GM19397 (cell line): ENCODE measurements at regions not wholly inside any gene's neighbourhood (a gene's known extent, or its start where the extent isn't known, plus 50 kb on each side); places are given as distances from the start of the nearest gene placed in this dataset.

Source experiments
- ATAC-seq: cut with Tn5 transposase; IDR thresholded peaks from one replicate; pipeline ENCODE4 v1.9.1; 2021; ENCODE audit warnings: mild to moderate bottlenecking, moderate library complexity; ENCODE audit not compliant: unreplicated experiment

DNA sequence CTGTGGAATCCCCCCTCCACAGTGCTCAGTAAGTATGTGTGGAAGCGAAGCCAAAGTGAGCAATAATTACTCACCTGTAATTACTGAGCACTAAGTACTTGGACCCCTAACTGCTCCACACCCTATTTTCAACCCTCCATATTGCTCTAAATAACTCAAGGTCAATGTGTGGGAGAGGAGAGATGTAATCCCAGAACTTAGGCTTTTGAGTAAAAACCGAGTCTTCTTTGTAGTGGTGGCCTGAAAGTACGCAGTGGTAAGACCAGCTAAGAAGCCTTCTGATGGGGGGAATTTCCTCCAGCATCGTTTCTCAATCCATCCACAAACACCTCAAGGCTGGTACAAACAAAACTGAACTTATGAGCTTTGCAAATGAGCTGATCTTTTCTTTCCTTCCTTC is 551.6 kb downstream of the ZEB2 start:
- no peak for ATAC-seq

DNA sequence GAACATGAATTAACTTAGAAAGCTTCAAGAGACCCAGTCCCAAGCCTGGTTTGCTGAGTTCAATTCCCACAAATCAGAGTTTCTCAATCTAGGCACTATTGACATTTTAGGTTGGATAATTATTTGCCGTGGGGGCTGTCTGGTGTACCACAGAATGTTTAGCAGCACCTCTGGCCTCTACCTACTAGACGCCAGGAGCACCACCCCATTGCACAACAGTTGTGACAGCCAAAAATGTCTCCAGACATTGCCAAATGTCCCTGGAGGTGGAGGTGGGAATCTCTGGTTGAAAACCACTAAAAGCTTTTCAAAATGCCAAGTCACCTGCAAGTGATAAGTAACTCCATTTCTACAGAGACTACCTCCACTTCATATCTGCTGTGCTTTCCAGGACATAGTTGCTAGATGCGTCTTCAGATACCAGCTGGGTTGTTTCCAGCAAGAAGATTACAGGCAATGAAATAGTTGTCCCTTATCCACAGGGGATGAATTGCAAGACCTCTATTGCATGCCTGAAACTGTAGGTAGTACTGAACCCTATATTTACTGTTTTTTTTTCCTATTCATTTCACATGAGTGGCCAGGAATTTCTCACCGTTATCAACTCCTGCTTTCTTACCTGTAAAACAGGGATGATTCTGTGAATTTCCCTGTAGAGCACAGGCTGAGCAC is 554.3 kb downstream of the ZEB2 start:
- ATAC-seq, result no peak

DNA sequence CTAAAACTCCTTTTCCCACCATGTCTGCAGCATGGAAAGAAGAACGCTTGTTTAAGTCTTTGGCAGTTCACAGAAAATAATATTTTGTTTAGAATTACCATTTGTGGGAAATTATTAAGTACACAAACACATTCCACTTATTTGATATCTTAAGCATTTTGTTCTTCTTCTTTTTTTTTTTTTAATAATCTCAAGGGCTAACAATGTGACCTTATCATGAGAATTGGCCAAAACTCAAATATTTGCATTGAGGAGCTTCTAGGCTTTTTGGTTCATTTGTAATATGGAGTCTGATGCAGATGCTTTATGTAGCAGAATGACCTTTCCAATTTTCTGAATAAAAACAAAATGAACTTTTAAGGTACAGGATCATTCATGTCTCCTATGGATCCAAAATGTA is 555.0 kb downstream of the ZEB2 start:
- ATAC-seq, result no peak

DNA sequence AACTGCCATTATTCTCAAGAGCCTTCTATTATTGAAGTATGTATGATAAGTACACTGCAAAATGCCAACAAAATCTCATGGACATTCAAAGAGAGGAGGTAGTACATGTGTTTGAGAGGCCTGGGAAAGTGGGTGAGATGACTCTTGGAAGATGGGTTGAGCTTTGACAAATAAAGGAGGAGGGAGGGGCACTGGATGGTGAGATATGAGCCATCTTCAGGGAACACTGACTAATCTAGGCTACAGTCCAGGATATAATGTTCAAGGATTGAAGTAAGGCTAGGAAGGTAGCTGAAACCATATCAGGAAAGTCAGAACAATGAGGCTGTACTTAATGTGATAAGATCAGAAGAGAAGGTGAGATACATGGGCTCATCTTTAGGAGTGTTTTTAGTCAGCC is 559.7 kb downstream of the ZEB2 start:
- no peak for ATAC-seq

DNA sequence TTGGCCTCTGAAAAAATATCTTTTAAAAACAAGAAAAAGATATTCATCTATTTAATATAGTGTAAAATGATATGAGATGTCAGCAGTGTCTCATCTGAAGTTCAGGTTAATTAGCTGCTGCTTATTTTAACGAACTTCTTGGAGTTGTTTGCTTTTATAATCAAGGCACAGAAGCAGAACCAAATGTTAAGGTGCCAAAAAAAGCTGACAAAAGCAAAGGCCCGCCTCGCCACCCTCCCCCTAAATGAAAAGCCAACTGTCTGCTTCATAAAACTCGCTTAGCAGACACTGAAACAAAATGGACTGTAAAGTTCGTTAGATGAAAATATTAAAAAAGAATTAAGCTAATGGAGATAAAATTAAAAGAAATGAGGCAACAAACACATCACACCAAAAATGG is 562.6 kb downstream of the ZEB2 start:
- no peak for ATAC-seq

DNA sequence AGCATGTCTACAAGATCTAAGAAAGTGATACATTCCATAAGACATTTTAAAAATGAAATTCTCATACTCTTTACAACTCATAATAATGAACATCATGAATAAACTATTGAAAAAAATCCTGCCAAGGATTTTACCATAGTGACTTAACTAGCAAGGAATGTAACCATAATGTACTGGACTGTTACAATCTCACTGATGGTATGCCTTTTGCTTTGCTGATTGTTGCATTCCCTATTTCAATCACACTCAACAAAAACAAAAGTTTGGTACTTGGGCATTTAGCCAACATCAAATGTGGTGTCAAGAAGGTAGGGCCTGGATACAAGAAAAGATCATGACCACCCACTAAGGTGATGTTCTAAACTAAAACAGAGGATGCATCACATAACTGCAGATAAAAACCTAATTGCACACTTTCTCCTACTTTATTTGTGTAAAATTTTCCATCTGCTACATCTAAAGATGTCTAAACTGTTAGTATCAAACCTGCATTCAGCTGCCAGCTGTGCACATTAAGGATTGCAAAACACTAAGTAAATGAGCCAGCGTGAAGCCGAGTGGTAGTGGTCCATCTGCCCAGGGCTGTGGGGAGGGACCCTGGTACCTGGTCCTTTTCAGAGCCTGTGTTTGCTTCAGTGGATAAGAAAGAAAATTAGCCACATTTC is 564.4 kb downstream of the ZEB2 start:
- no peak for ATAC-seq

DNA sequence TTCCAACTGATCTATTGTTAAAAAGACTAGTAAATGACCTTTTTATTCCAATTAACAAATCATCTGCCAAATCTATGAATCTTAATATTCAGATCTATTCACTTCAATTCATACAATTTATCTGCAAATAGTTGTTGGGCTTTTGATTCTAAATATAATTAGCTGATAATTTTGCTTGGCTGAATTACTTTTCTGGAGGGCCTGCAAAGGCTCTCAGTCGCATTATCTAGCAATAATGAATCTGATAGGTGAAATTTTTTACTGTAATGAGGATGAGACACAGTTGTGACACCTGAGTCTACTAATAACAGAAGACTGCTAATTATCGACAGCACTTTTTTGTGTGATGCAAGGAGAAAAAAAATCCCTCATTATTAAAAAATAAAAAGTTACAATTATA is 565.1 kb downstream of the ZEB2 start:
- ATAC-seq, result no peak

DNA sequence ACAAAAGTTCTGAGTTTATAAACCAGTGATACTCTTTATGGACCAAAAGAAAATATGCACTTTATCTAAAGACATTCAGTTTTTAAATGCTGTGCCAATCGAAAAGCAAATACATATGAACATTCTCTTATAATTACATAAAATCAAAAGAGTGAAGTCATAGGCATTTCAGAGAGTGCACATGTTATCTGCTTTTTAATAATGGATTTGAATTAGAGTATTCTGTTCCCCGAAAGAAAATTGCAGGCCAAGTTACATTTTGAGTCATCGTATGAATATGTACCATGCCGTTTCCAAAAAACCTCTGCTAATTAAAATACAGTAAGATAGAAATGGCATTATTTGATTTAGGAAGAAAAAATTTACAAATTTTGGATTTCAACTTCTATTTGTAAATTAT is 565.7 kb downstream of the ZEB2 start:
- no peak for ATAC-seq

DNA sequence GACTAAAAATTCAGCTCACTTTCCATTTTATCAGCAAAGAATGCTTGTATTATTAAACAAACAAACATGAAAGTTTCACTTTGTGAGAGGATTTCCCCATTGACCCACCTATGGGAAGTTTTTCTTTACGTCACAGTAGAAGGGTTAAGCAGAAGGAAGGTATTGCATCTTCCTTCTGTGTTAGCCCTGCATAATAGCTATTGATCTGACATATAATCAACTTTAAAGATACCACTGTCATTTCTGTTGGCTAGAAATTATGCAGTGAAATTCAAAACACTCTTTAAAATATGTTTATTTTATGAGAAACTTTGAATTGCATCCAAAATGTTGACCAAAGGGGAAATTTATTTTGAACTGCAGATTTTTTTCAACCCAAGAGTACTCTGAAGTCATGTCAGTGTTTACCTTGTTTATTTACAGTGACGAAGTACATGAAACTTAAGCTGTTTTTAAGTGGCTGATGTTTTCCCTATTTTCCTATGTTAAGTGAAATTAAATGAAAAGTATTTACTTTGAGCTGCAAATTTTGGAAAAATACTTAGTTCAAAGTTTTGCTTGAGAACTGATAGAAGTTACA is 566.4 kb downstream of the ZEB2 start:
- no peak for ATAC-seq

DNA sequence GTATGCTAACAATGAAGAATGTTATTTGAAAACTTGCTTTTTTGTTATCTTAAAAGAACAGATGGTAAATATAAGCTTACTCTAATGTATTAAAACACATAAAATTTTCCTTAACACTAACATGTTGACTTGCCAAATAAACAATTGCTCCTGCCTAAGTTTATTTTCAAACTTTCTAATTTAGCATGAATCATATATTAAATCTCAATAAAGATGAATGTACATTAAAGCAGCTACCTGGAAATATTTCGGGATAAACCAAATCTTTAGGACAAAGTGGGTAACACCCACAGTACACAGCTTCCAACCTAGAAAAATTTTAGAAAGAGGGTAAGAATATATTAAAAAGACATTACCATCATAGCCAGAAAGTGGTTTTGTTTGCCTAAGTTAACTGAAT is 567.4 kb downstream of the ZEB2 start:
- ATAC-seq, result no peak

DNA sequence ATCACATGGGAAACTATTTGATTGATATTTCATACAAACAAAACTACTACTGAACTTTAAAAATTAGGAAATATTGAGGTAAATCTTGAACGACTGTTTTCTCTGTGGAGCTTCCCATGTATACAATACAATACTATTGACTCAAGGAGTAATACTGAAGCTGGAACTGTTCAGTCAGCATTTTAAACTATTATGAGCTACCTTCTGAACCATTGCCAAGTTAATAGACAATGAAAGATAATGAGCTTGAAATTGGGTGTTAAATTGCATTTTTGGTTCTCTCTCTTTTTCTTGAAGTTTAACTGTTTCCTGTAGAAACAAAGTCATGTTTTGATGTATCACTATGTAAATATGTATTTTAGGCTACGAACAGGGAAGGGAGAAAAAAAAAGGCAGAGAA is 569.2 kb downstream of the ZEB2 start:
- no peak for ATAC-seq

DNA sequence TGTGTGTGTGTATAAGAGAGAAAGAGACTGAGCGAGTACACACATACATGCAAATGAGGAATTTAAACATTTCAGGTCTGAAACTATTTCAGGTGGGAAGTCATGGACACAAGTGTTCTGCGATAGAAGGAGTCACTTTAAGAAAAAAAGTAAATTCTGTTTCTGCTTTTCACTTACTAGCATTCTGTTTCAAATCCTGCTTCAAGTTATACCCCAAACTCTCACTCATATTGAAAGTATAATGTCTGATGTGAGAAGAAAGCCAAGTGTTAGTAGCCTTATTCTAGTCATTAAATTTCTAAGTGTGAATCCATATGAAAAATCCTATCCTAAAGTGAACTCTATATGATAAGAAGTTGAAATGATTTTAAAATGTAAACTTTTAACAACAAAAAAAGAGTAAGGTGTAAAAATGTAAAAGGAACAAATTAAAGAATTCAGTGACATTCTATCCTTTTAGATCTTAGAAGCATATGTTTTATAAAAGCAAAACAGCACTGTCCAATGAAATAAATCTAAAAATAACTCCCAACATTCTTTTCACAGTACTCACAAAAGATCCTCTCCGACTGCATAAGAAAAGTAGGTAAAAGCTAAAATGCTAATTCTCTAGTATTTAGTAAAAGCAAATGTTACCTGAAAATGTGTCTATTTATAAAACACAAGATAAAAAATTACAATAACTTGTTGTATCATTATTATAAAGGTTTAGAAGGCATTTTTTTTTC is 570.6 kb downstream of the ZEB2 start:
- no peak for ATAC-seq

DNA sequence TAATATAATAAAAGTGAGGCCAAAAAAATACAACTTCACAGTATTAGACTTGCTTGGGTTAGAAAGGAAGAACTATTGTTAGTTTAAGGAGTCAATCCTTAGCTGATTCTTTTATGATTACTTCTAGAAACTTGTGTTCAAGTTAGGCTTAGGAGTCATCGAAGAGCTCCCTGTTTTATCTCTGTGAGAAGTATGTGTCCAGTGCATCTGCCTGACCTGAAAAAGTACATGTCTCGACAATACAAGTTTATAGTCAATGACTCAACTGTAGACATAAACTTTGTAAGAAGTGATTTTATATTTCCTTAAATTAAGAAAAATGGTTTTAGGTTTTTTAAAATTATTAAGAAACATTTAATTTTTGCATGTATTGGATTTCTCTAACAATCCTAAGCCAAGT is 571.2 kb downstream of the ZEB2 start:
- ATAC-seq, result no peak

DNA sequence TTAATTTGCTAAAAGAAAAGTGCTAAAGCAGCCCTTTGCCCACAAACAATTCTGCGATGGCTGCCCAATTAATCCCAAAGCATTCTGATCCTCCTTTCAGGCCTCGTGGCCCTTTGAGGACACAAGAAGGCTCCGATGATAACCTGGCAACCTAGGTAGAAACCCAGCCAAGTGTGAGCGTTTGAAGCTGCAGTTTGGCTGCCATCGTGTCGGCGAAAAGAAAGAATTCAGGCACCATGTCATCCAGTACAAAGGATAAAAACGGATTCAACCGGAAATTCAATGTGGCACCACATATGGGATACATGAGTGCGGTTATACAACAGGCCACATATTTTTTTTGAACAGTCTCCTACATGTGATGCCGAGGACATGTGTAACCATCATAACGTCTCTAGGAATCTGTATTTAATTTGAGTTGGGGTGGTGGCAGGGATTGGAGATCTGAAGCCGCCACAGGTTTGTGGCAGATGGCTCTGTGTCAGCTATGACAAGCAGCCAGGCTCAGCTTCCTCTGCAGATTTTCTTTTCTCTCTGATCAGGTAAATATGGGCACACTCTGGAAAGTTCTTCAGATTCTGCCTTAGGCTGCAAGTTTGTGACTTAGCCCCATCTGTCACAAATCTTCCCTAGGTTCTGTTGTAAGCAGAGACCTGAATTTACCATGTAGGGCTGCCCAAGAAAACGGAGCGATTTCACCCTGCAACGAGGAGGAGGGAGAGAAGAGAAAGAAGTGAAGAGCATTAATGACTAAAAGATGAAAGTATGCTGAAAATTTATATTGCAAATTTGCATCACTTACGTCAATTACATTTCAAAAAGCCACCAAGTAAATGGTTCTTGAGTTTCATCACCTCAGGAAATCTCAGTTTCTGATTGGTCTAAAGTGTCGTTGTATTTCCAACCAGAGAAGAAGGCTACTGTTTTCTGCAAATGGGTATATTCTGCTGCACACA is 573.2 kb downstream of the ZEB2 start:
- ATAC-seq, result no peak

DNA sequence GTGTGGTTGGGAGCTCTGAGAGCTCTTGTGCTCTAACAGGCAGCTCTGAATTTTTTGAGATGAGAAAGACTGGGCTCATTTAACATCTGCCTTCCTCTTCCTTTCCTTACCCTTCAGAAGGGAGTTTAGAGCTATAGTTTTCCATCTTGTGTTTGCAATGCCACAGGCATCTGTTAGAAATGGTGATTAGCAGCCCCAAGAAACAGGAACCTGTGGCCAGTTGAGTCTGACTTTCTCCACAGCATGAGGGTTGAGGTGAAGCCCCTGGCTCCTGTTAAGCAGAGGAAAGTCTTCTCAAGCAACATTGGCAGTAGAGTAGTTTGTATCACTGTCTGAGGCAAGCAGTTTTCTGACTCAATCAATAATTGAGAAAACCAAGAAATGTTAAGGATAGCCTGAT is 577.4 kb downstream of the ZEB2 start:
- ATAC-seq, result no peak

DNA sequence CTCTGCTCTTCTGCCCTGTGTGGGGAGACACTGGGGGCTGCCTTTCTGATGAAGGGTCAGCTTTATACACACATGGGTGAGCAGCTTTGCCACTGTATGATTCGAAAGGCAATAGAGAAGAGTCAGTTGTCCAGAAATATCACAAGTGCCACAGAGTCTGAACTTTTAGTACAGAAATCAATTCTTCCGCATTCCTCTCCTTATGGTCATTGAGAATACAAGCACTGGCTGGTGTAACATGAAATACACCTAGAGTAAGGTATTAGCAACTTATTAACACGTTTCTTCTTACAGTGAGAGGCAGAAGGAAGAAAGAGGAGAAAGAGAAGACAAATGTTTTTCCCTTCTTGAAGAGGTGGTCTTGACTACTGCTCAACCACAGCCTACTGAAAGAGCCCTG is 579.2 kb downstream of the ZEB2 start:
- ATAC-seq, result no peak

DNA sequence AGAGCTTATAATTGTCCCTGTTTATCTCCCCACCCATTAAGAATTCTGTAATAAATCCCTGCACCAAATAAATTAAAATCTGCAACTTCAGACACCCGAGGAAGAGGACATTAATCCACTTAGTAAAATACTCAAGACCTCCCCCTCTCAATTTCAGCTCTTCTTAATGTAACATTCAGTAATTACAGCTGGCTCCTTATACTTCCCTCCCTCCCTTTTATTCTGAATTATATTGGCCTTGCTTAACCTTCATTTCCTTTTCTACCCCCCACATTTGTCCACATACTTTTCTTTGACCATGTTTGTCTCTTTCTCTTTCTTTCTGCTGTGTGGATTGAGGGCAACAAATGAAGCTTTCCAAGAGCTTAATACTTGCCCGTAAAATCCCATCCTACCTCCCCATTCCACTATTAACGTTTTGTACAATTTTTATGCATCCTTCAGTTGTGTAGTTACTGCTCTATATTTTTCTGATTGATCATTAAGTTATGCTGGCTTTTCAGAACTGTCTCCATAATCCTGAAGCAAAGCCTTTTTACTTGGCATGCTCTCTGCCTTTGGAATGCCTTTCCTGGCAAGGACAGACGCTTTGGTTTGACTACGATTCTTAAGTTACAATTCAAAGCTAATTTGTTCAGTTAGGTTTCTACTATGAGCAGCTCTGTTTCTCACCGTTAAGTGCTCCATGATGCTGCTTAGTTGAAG is 580.1 kb downstream of the ZEB2 start:
- ATAC-seq, result no peak

DNA sequence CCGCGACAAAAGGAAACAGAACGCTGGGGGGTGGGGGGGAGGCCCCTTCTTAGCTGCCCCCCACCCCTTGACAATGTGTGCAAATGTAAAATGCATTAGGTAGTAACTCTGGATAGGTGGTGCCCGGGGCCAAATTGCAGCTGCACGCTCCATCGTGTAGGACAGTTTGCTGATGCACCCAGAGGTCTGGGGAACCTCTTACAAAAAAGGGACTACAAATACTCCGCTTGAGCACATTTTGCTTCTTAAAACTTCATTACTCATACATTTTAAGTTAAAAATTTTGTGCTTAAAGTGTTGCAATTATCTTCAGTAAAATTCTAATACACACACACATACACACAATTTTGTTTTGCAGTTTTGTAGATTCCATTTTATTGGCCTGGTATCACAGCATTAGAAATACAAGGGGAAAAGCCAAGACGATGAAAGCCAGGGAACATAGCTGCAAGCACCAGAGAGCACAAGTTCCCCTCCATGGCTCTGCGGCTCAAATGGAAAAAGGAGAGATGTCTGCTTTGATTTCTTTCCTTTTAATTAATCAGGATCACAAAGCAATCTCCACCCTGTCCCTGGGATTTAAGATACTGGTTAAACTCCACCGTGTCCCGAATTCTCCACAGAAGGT is 582.1 kb downstream of the ZEB2 start:
- peak; percentile 20 for ATAC-seq

DNA sequence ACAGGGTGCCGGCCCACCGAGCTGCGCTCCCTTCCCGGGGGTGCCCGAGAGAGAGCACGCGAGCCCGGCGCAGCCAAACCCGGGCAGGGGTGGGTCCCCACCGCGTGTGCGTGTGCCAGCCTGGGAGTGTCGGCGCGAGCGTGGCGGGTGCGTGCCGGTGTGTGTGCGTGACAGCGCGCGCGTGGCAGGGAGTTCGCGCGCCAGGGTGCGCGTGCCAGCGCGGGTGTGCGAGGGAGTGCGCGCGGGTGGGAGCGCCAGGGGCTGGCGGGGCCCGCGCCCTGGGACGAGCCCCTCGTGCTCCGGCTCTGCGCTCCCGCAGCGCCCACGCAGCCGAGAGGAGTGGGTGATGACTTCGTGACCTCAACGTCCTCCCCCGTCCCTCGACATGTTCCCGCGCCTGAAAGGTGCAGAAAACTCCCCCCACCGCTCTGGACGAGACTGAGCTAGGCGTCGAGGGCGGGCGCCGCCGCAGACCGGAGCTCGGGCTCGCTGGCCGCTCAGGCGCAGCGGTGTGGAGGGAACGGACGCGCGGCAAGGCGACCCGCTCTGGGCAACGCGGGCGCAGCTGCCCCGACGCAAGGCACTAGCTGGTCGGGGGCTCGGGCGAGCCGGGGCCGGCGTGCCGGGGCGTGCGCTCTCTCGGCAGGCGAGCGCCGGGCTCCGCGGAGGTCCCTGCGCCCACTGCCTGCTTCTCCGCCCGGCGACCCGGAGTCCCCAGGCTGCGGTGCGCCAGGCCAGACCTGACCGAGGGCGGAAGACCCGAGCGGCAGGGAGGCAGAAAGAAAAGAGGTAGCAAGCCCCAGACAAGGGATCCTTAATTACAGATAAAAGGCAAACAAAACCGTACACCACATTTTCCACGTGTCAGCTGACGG is 582.8 kb downstream of the ZEB2 start:
- peak; percentile 83 for ATAC-seq
